ENCODE measurements at regions not wholly inside any gene's neighbourhood (a gene's known extent, or its start where the extent isn't known, plus 50 kb on each side); places are given as distances from the start of the nearest gene placed in this dataset.

DNA sequence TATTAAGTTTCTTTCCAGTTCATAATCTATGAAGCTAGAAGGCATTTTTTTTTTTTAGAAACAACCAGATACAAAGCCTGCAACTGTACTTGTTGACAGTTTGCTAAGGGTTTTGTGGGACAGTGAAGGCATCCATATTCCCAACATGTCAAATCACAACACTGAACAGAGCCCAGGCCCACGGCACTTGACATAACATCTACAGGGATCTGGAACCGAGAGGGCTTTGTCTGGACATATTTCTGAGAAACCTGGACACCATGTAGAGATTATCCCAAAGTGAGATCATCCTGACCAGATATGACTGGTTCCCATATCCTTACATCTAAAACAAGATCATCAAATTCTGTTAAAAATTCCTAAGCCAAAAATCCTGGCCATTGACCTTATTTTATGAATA, 336.3 kb downstream of the ACTL7B start:
- Histone ChIP-seq H3K9me3 (no peaks in the 10 kb centered on the region), H3K4me1 (no peaks in the 10 kb centered on the region), H3K36me3 (ENCODE audit: control insufficient read depth, insufficient read depth, low read length) (no peaks in the 10 kb centered on the region), H3K27me3 (replicated peaks; ENCODE audit: control insufficient read depth, insufficient read depth, low read length) (no peaks in the 10 kb centered on the region; the same call in 1 of the 2 replicates), H3K4me3 (ENCODE audit: low read depth, low read length) (no peak overlapping the region)
- TF ChIP-seq, protein P1, sequence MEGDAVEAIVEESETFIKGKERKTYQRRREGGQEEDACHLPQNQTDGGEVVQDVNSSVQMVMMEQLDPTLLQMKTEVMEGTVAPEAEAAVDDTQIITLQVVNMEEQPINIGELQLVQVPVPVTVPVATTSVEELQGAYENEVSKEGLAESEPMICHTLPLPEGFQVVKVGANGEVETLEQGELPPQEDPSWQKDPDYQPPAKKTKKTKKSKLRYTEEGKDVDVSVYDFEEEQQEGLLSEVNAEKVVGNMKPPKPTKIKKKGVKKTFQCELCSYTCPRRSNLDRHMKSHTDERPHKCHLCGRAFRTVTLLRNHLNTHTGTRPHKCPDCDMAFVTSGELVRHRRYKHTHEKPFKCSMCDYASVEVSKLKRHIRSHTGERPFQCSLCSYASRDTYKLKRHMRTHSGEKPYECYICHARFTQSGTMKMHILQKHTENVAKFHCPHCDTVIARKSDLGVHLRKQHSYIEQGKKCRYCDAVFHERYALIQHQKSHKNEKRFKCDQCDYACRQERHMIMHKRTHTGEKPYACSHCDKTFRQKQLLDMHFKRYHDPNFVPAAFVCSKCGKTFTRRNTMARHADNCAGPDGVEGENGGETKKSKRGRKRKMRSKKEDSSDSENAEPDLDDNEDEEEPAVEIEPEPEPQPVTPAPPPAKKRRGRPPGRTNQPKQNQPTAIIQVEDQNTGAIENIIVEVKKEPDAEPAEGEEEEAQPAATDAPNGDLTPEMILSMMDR (IDR thresholded peaks at IDR 0.05; ENCODE audit: insufficient read depth in 1 of 2, low read depth in 1 of 2, low read length in 1 of 2, severe bottlenecking in 1 of 2, unreplicated experiment in 1 of 2), result no peak
- Mint-ChIP-seq H3K36me3 (ENCODE audit: insufficient read depth, unreplicated experiment) (no peaks in the 10 kb centered on the region), H3K4me3 (ENCODE audit: unreplicated experiment) (no peak overlapping the region), H3K27ac (ENCODE audit: unreplicated experiment) (no peak overlapping the region), H3K4me1 (ENCODE audit: low read depth, unreplicated experiment) (no peaks in the 10 kb centered on the region), H3K27me3 (ENCODE audit: insufficient read depth, unreplicated experiment) (peaks cover 20% of the 10 kb centered on the region), H3K9me3 (ENCODE audit: unreplicated experiment) (no peaks in the 10 kb centered on the region)
- ChIA-PET POLR2A (no interaction called here), CTCF (no interaction called here)
- BruUV-seq (replicated peaks), result no TSS peak
- no peak for DNase-seq
- intact Hi-C loops (cut with micrococcal nuclease; ENCODE audit: unreplicated experiment), result no loop called here

DNA sequence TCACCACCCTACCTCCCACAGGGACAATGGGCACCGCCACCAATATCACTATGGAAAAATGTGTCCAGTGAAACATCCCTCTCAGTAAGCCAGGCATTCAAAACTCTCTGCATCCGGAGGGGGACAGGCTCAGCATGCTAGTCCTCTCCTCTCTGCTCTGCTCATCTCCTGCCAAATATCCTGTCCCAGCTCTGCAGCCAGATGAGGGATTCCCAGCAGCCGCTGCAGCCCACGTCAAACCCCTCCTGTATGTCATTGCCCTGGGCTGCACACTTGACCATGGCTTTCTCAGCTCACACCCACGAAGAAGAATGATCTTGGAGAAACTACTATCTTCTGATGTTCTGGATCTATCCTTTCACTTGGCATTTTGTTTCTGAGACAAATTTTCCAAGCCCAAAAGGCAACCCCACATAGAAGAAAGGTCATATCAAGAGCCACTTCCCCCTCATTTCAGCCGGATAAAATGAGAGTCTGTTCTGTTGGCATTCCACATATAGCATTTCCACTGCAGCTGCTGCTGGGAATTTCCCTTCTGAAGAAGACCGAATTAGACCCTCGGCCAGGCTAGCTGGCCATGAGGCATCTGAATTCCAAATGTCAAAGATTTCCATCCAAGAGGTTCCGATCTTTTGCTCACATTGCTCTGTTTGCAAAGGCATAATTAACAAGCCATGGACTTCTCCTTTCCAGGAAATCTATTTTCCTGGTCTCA, 338.0 kb downstream of the ACTL7B start:
- Mint-ChIP-seq H3K4me3 (ENCODE audit: unreplicated experiment) (no peak overlapping the region), H3K4me1 (ENCODE audit: low read depth, unreplicated experiment) (no peaks in the 10 kb centered on the region), H3K36me3 (ENCODE audit: insufficient read depth, unreplicated experiment) (no peaks in the 10 kb centered on the region), H3K27ac (ENCODE audit: unreplicated experiment) (no peak overlapping the region), H3K9me3 (ENCODE audit: unreplicated experiment) (no peaks in the 10 kb centered on the region), H3K27me3 (ENCODE audit: insufficient read depth, unreplicated experiment) (peaks cover 20% of the 10 kb centered on the region)
- ChIA-PET CTCF (no interaction called here), POLR2A (no interaction called here)
- H3K4me1 ChIP-seq, result no peaks in the 10 kb centered on the region
- TF ChIP-seq, protein P1 (IDR thresholded peaks at IDR 0.05; ENCODE audit: insufficient read depth in 1 of 2, low read depth in 1 of 2, low read length in 1 of 2, severe bottlenecking in 1 of 2, unreplicated experiment in 1 of 2), result no peak
- H3K27me3 ChIP-seq (replicated peaks; ENCODE audit: control insufficient read depth, insufficient read depth, low read length), result no peaks in the 10 kb centered on the region; the same call in 1 of the 2 replicates
- no peak for DNase-seq
- intact Hi-C loops (cut with micrococcal nuclease; ENCODE audit: unreplicated experiment), result no loop called here
- no peak overlapping the region for H3K4me3 ChIP-seq (ENCODE audit: low read depth, low read length)
- no peaks in the 10 kb centered on the region for H3K36me3 ChIP-seq (ENCODE audit: control insufficient read depth, insufficient read depth, low read length)
- no TSS peak for BruUV-seq (replicated peaks)
- no peaks in the 10 kb centered on the region for H3K9me3 ChIP-seq

GRCh38 chr9:108516391-108516790, 339.4 kb downstream of the ACTL7B start:
- no peaks in the 10 kb centered on the region for H3K4me1 Mint-ChIP-seq (ENCODE audit: low read depth, unreplicated experiment)
- no peak overlapping the region for H3K27ac Mint-ChIP-seq (ENCODE audit: unreplicated experiment)

More at GRCh38 chr9:108516391-108516790, 339.4 kb downstream of the ACTL7B start:
- Histone ChIP-seq H3K4me1 (no peaks in the 10 kb centered on the region), H3K36me3 (ENCODE audit: control insufficient read depth, insufficient read depth, low read length) (no peaks in the 10 kb centered on the region), H3K9me3 (no peaks in the 10 kb centered on the region), H3K4me3 (ENCODE audit: low read depth, low read length) (no peak overlapping the region), H3K27me3 (replicated peaks; ENCODE audit: control insufficient read depth, insufficient read depth, low read length) (no peaks in the 10 kb centered on the region; the same call in 1 of the 2 replicates)
- POLR2A ChIA-PET, result no interaction called here
- Mint-ChIP-seq H3K27me3 (ENCODE audit: insufficient read depth, unreplicated experiment) (peaks cover 20% of the 10 kb centered on the region), H3K9me3 (ENCODE audit: unreplicated experiment) (no peaks in the 10 kb centered on the region), H3K36me3 (ENCODE audit: insufficient read depth, unreplicated experiment) (no peaks in the 10 kb centered on the region), H3K4me3 (ENCODE audit: unreplicated experiment) (no peak overlapping the region)
- DNase-seq, result no peak
- intact Hi-C loops (cut with micrococcal nuclease; ENCODE audit: unreplicated experiment), result no loop called here
- BruUV-seq (replicated peaks), result no TSS peak
- CTCF ChIA-PET, result no interaction called here
- TF ChIP-seq, protein P1 (IDR thresholded peaks at IDR 0.05; ENCODE audit: insufficient read depth in 1 of 2, low read depth in 1 of 2, low read length in 1 of 2, severe bottlenecking in 1 of 2, unreplicated experiment in 1 of 2), result no peak

Measured in Caco-2 (cell line).